HepG2 (cell line): ENCODE measurements at regions not wholly inside any gene's neighbourhood (a gene's known extent, or its start where the extent isn't known, plus 50 kb on each side); places are given as distances from the start of the nearest gene placed in this dataset.

ENCODE experiments used
- JUNB ChIP-seq: sonication (generic); formaldehyde crosslinking; IDR thresholded peaks from 2 replicates; pipeline ENCODE4 v1.8.0; 2022; ENCODE audit warnings: missing genetic modification reagents, mild to moderate bottlenecking, borderline replicate concordance
- MYNN ChIP-seq: sonication (generic); formaldehyde crosslinking; IDR thresholded peaks from 2 replicates; pipeline ENCODE4 v1.4.0; 2020; ENCODE audit warnings: mild to moderate bottlenecking, low read depth, missing genetic modification reagents
- THRA ChIP-seq: sonication (generic); formaldehyde crosslinking; IDR thresholded peaks from 2 replicates; pipeline ENCODE4 v1.4.0; 2020; ENCODE audit warnings: missing genetic modification reagents, borderline replicate concordance
- ZNF263 ChIP-seq: sonication (generic); formaldehyde crosslinking; IDR thresholded peaks from 2 replicates; pipeline ENCODE4 v1.4.0; 2020; ENCODE audit warnings: missing genetic modification reagents
- ZNF580 ChIP-seq: IDR thresholded peaks from 2 replicates; pipeline ENCODE4 v1.6.1; 2016; ENCODE audit warnings: low read depth, borderline replicate concordance
- ZNF780A ChIP-seq: sonication (generic); formaldehyde crosslinking; IDR thresholded peaks from 2 replicates; pipeline ENCODE4 v1.8.0; 2022; ENCODE audit warnings: mild to moderate bottlenecking, missing genetic modification reagents, moderate library complexity
- TF ChIP-seq, protein P1 (sequence below): IDR thresholded peaks from 2 replicates; pipeline ENCODE4 v1.6.1; 2012; ENCODE audit warnings: inconsistent platforms
- TF ChIP-seq, protein P2 (sequence below): sonication (generic); formaldehyde crosslinking; IDR thresholded peaks from 2 replicates; pipeline ENCODE4 v1.5.0; 2020; ENCODE audit warnings: mild to moderate bottlenecking, missing genetic modification reagents, moderate library complexity

GRCh38 chr1:244948416-244948815 is 84.1 kb upstream of the HNRNPU start:
- TF ChIP-seq THRA (CRISPR knock-in tag) (no peak), ZNF263 (no peak), ZNF780A (no peak), JUNB (no peak), MYNN (CRISPR knock-in tag) (no peak), ZNF580 (CRISPR knock-in tag) (no peak)
- TF ChIP-seq, protein P1, sequence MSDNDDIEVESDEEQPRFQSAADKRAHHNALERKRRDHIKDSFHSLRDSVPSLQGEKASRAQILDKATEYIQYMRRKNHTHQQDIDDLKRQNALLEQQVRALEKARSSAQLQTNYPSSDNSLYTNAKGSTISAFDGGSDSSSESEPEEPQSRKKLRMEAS = no peak
- TF ChIP-seq, protein P2, sequence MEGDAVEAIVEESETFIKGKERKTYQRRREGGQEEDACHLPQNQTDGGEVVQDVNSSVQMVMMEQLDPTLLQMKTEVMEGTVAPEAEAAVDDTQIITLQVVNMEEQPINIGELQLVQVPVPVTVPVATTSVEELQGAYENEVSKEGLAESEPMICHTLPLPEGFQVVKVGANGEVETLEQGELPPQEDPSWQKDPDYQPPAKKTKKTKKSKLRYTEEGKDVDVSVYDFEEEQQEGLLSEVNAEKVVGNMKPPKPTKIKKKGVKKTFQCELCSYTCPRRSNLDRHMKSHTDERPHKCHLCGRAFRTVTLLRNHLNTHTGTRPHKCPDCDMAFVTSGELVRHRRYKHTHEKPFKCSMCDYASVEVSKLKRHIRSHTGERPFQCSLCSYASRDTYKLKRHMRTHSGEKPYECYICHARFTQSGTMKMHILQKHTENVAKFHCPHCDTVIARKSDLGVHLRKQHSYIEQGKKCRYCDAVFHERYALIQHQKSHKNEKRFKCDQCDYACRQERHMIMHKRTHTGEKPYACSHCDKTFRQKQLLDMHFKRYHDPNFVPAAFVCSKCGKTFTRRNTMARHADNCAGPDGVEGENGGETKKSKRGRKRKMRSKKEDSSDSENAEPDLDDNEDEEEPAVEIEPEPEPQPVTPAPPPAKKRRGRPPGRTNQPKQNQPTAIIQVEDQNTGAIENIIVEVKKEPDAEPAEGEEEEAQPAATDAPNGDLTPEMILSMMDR (CRISPR knock-in tag) = no peak
